Activated CD4-positive, CD25-positive, alpha-beta regulatory T cell treated with anti-CD3 and anti-CD28 coated beads, Interleukin-2, amount 50 U/mL, for 72 hours (primary cell): ENCODE measurements at regions not wholly inside any gene's neighbourhood (a gene's known extent, or its start where the extent isn't known, plus 50 kb on each side); places are given as distances from the start of the nearest gene placed in this dataset.

Experiments
- DNase-seq: peaks from one replicate; pipeline ENCODE4 v3.0.0; 2021

DNA sequence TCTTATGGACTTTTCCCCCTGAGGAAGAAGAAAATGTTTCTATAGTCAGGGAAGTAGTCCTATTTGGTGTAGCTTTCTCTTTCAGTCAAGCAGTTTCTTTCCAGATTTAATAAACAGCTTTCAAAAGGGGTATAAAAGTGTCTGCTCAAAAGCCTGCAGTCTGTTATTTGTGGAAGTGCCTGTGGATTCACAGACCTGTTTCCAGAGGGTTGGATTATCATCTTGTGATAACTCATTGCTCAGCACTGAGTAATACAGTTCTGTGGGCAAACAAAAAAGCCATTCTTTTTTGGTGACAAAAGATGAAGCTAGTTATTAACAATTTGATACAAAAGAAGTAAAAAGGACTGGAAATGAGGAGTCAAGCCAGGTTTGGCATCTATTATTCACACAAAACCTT, 358.2 kb upstream of the ID4 start:
- no peak for DNase-seq

DNA sequence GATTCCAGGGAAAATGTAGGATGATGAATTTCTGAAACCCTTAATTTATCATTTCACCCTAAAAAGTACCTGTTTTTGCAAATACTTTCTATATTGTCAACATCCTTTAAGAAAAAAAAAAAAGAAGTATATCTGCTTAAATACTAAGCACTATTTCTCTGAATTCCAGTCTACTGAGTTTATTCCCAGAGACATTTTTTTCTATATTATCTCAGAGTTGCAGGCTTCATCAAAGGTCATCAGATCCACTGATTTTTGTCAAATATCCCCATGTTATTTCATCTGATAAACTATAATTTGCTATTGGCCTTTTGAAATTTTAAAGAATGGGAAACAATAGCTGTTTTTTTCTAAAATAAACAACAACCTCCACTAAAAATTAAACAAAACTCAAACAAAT, 357.6 kb upstream of the ID4 start:
- no peak for DNase-seq

DNA sequence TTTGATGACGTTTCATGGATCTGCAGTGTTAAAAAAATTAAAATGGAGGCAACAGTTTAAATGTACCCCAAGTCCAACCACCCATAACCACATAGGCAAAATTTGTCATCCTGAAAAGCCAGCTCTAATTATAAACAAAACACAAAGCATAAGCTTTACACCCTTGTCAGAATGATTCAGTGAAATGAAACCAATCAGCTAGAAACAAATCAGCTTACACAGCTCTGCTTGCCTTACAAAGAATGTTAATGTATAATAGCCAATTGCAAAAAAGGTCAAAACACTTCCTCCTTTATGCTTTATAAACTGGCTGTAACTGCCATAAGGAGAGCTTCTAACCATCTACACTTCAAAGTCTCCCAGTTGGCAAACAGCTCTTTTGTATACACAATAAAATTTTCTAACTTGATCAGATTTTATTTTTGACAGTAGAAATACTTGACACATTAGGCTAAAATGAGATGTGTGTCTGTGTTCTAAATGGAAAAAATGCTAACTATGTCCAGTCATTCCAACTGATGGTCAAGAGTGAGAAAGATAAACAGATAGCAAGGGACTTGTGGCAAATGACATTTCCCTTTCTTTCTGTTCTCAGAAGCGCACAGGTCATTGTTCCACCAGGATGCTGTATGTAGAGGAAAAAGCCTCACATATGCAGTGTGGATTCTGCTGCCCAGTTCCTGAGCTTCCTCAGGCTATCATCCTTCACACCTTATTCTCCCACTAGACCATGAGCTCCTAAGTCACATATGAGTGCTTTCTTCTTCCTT, 344.3 kb upstream of the ID4 start:
- no peak for DNase-seq

- no peak for DNase-seq
Measured at GRCh38 chr6:19501737-19502245, 335.4 kb upstream of the ID4 start.

GRCh38 chr6:19502301-19502700, 334.9 kb upstream of the ID4 start:
- no peak for DNase-seq

DNA sequence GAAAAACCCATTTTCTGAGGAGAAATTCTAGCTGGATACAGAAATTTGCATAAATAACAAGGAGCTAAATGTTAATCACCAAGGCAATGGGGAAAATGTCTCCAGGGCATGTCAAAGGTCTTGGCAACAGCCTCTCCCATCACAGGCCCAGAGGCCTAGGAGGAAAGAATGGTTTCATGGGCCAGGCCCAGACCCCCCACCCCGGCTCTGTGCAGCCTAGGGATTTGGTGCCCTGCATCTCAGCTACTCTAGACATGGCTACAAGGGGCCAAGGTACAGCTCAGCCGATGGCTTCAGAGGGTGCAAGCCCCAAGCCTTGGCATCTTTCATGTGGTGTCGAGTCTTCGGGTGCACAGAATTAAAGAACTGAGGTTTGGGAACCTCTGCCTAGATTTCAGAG, 321.2 kb upstream of the ID4 start:
- no peak for DNase-seq

DNA sequence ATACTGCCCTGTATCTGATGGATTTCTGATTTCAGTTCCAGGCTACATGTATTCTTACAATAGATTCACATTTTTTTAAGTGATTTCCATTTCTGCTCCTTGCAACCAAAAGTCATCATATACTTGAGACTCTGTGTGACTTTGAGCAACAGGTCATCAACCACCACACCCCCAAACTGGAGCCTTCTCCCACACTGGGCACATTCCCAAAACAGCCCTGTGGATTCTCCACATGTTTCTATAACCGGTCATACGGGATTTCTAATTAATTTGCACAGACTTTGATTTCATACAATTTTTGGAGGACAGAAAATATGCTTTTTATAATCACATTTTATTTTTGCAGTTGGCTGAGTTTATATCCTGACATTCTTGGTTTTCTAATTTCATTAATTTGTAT, 317.2 kb upstream of the ID4 start:
- no peak for DNase-seq

DNA sequence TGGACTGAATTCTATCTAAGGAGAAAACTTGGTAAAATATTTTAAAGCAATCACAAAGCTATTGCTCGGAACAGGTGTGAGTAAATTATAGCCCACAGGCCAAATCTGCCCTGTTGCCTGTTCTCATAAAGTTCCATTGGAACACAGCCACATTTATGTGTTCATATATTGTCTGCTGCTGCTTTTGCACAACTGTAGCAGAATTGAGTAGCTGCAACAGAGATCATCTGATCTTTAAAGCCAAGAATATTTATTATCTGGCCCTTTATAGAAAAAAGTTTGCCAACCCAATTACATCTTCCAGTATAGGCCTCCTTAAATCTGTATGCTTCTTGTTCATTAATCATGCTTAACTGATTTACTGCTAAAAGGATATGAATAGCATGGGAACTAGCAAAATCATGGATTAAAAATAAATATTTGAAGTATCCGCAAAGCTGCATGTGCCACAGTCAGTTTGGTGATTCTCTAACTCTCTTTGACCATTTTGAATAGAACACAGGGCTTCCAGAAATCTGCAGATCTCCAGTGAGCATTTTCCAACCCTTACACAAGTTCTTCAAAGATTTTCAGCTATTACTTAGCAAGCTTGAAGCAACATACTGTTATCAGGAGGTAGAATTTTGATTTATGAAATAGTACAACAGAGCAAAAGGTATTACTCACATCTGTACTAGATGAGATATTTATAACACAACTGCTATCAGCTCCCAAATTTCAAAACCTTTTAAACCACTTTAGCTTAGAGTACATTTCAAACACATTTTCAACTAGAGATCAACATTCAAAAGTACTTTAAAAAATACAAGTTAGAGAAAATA, 312.6 kb upstream of the ID4 start:
- no peak for DNase-seq

GRCh38 chr6:19525673-19526072, 311.5 kb upstream of the ID4 start:
- no peak for DNase-seq

- no peak for DNase-seq
Measured at GRCh38 chr6:19530188-19530587, 307.0 kb upstream of the ID4 start.

- DNase-seq: no peak
Measured at GRCh38 chr6:19535351-19535750, 301.8 kb upstream of the ID4 start.

GRCh38 chr6:19536838-19537237, 300.3 kb upstream of the ID4 start:
- no peak for DNase-seq

- no peak for DNase-seq
Measured at GRCh38 chr6:19538096-19538495, 299.1 kb upstream of the ID4 start.

GRCh38 chr6:19547507-19547906, 289.7 kb upstream of the ID4 start:
- DNase-seq: no peak

GRCh38 chr6:19549109-19549508, 288.1 kb upstream of the ID4 start:
- DNase-seq: no peak

GRCh38 chr6:19550380-19550779, 286.8 kb upstream of the ID4 start:
- no peak for DNase-seq

DNA sequence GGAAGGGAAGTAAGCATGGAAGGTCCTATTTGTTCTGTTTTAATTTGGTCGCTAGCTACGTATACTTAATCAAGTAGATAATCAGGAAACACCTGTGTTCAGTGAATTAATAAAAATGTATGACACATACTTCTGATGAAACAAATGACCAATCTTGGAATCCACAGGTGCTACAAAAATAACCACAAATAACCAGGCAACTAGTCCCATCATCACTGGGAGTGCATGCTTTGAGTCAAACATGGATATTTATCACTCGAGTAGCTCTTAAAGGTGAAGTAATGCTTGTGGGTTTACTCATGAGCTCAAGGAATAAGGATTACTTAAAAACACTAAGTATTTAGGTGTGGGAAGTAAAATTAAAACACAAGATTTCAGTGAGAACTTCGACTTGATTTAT, 285.6 kb upstream of the ID4 start:
- no peak for DNase-seq

- no peak for DNase-seq
Measured at GRCh38 chr6:19552076-19552475, 285.1 kb upstream of the ID4 start.

- no peak for DNase-seq
Measured at GRCh38 chr6:19552588-19552987, 284.6 kb upstream of the ID4 start.

GRCh38 chr6:19554356-19555225, 282.6 kb upstream of the ID4 start:
- DNase-seq: no peak

DNA sequence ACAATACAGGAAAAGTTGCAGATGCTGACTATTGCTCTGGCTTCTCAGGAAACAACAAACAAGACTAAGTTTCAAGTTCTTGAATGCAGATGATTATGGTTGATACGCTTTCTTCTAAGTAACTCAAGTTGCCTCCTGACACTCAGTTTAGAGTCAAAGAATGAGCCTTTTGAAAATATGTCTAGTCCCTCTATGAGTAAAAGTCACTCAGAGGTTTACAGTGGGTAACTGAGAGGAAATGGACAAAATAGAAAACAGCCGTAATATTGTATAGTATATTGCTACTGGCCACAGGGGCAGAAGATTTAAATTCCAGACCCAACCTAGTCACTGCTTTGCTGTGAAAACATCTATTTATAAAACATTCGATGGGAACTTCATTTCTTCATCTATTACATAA, 280.0 kb upstream of the ID4 start:
- no peak for DNase-seq

DNA sequence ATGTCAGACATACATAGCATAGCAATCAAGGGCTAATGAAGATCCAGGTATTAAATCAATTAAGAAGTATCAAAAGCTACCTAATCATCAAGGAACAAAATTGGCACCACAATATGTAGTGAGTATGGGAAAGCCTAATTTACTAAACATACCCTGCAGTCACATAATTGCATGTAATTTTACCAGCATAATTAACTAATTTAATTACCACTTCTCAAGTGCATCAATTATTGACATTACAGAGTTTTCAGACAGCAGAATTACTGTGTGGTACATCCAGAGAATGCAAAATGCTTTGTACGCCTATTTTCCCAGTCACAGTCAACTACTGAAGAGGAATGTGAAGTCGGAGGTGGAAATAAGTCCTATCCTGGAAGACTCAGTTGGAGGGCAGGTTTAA, 279.0 kb upstream of the ID4 start:
- DNase-seq: no peak

DNA sequence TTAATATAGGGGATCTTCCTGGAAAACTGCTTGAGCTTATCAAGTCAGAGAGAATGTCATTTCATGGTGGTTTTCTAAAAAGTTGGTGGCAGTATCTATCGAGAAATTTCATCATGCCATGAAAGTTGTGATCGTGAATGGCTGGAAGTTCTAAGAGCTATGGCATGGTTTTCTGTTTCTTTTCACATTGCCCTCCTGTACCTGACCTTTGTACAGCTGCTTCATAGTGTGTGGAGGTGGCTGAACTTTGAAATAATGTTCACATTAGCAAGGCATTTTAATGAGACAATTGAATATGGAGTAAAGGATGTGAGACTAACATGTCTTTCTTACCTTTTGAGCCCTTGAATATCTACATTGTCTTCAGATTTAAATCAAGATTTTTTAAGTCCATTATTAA, 278.2 kb upstream of the ID4 start:
- DNase-seq: no peak
